NCI-H446 treated with DMSO at 0.1 percent for 48 hours (cell line): ENCODE measurements at regions not wholly inside any gene's neighbourhood (a gene's known extent, or its start where the extent isn't known, plus 50 kb on each side); places are given as distances from the start of the nearest gene placed in this dataset.
"Not testable (repeated sequence)": the region's sequence is repeated elsewhere in the genome, so short reads cannot be mapped to it uniquely, and the experiment has no call there.

ENCODE experiments used
- DNase-seq: peaks from one replicate; lab custom pipeline; 2025; lab: John Stamatoyannopoulos, UW

DNA sequence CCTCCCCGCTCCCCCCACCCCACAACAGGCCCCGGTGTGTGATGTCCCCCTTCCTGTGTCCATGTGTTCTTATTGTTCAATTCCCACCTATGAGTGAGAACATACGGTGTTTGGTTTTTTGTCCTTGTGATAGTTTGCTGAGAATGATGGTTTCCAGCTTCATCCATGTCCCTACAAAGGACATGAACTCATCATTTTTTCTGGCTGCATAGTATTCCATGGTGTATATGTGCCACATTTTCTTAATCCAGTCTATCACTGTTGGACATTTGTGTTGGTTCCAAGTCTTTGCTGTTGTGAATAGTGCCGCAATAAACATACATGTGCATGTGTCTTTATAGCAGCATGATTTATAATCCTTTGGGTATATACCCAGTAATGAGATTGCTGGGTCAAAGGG is 104.3 kb downstream of the MTPN start:
- DNase-seq: not testable (repeated sequence)

DNA sequence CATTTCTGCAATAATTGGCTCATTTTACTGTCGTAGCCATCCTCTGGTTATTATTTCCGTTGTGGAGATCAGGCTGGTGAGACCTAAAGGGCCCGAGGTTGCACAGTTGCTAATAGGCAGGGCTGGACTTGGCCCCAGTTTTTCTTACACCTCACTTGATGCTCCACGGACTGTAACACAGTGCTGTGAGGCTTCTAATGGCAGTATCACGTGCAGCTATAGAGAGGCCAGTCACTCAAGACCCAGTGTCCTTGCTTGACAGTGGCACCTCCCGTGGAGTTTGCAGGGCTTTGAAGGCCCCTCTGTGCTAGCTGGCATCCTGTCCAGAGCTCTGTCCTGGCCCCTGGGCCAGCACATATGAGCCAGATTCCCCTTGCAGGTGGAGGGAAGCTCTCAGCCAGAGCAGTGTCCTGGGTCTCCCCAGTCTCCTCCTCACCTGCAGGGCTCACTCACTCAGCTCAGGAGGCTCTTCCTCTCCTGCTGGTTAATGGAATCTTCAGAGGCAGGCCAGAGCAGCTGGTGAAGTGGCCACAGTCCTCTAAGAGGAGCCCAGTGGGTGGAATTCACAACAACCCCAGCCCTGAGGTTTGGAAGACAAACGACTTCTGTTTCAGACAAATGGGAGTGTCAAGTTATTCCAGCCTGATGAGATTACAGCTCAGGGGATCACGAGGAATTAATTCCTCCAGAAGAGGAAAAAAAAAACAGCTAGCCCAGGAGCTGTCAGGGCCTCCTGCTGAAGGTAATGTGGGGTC is 114.2 kb upstream of the FAM180A start:
- no peak for DNase-seq

DNA sequence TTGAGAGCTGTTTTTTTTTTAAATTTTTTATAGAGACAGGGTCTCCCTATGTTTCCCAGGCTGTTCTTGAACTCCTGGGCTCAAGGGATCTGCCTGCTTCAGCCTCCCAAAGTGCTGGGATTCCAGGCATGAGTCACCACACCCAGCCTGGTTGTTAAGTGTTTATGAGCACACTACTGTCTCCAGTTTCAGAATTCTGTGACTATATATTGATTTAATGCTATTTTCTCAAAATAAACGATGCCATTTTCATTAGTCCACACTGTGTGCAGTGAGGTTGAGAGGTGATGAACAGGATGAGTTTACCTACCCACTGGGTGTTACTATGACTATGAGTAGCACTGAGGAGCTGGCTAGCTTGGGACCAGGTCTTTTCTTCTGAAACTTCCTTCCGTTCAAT is 110.9 kb upstream of the FAM180A start:
- no peak for DNase-seq

DNA sequence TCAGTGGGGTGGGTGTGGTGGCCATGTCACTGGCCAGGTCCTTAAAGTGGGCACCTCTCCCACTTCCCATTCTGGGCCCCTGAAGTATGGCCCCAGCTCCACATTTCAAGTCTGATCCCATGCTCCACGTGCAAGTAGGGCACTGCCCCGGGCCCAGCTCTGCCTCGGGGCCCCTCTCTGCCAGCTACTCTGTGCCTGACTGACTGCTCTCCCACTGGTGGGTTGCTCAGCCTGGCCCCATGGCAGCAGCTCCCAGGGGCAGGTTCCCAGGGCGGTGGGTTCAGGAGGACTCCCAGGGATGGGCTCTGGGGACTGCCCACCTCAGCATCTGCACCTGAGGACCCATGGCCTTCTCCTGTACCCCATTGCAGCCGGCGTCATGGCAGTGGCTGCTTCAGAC is 110.2 kb upstream of the FAM180A start:
- no peak for DNase-seq

DNA sequence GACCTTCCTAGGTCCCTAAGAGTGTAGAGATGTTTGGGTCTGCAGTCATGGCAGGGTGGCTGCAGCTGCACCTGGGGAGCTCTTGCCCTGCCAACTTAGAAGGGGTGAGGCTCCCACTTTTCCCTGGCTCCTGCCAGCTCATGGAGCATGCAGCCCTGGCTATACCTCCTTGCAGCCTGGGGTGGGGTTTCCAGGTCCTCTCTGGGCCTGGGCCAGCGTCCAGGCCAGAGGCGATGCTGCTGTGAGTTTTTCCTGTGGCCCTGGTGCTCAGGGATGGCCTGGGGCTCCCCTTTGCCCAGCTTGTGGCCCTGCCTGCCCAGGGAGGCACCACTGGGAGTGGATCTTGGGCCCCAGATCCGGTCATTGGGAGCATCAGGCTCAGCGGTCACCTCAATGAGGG is 109.8 kb upstream of the FAM180A start:
- DNase-seq: no peak

DNA sequence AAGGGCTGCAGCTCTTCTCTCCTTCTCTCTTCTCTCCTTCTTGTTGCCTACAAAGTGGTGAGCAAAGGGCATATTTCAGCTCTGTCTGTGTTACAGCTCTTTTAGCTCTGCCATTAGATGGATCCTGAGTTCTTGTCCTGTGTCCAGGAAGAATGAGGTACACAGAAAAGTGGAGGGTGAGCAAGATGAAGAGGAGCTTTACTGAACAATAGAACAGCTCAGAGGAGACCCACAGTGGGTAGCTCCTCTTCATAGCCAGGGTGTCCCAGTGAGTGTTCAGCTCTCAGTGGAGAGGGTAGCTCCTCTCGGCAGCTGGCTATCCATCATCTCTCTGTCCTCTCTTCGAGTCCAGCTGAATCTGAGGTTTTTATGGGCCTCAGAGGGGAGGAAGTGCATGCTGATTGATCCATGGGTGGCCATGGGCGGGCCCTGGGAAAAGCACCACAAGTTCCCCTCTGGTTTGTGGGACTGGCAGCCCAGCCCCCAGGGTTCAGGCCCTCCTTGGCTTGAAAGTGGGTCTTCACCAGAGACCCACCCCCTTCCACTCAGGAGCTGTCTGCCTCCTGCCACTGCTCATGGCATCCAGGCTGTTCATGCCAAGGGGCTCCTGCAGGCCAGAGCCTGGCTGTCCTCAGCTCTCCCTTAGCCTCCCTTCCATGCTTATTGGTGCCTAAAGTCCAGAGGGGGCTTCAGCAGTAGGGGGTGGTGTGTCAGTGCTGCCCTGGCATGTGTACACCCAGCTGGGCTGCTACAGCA is 109.1 kb upstream of the FAM180A start:
- DNase-seq: no peak

DNA sequence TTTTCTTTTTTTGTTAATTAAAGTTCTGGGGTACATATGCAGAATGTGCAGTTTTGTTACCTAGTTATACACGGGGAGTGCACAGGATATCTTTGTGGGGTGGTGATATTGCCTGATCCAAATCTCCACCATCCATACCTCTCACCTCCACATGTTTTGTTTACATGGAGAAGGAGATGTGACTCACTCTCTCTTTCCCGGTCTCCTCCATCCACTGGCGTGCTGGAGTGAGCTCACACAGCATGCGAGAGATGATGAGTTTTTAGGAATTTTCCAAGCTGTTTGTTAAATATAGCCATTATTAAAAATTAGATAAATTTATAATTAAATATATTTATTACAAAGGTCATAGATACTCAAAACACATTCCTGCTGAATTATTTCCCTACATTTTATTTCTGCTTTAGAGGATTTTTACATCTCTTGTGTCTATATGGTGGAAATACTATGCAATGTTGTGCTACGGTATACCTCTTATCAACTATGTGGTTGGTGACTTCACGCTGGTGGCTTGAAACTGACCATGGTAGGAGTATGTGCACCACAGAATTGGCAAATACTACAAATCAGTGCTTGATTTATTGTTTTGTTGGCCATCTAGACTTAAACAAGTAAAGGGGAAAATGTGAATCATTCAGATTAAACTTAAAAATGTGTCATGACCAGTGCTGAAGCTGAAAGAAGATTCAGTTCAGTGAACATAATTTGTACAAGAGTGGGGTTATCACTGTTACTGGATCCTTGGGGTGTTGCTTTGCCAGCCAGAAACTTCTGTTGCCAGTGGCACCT is 107.9 kb upstream of the FAM180A start:
- DNase-seq: no peak

DNA sequence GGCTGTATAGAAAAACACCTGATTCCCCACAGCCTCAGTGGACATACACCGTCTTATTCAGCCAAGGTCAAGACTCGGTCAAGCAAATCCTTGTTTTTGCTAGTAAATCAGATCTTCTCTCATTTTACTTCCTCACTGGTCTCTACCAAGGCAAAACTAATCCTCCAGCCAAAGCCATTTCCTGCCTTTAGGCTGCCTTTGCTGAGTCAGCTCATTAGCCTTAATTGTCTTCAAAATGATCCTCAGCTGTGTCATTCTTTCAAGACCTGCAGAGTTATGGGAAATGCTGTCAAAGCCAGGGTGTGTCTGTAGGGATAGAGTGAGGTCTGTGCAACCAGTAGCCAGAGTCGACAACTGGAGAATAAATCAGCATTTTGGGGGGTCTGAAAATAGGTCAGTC is 107.2 kb upstream of the FAM180A start:
- no peak for DNase-seq

DNA sequence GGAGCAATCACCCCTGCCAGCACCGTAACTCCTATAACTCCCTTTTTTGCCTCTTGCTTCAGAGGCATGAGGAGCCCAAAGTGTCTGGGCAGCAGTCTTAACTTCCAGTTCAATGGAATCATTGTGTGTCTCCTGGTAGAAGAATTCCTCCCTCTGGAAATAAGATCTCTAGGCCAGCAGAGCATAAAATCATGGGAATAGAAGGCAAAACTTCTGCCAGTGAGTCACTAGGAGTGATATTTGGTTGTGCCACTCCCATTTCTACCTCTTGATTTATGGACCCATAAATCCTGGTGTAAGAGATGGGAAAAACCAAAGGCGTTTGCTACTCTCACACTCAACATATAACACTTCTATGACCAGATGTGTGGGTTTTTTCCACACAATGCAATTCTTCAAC is 104.9 kb upstream of the FAM180A start:
- no peak for DNase-seq

DNA sequence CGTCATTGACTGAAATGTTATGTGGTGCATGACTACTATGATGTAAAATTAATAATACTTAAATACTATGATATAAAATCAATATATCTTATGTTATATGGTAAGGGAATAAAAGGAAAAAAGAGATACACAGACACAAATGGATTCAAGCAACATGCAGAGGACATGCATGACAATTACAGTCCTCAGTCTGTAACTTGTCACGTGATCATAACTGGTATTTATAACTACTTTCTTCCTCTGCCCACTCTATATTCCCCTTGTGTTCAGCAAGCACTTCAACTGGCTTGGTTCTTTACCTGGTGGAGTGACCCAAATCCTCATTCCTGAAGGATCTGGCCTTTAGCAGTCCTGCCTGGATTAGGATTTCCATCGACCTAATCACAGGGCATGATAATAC is 104.4 kb upstream of the FAM180A start:
- DNase-seq: no peak

DNA sequence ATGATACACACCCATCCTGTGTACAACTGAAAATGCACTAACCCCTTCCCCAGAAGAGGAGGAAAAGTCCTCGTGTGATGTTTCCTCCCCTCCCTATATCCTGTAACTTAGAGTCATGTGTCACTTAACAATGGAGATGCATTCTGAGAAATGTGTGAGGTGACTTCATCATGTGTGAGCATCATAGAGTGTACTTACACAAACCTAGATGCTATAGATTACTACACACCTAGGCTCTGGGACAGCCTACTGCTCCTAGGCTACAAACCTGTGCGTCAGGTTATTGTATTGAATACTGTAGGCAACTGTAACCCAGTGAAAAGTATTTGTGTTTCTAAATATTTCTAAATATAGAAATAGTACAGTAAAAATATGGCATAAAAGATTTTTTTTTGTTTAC is 98.6 kb upstream of the FAM180A start:
- DNase-seq: no peak

DNA sequence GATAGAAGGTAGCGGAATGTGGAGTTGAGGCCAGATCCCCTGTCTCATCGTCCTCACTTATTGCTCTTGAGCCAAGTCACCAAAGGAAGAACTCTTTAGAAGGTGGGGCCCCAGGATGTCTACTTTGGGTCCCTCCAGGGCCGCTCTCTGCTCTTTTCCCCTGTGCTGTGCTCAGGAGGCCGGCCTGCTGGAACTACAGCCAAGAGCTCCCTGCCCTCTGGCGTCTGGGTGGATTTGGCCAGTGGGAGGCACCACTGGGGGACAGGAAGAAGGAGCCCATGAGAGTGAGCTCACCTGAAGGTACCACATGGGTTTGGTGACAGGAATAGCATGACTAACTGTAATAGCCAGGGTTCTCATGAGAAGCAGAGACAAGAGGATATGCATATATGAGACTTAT is 97.7 kb upstream of the FAM180A start:
- no peak for DNase-seq

DNA sequence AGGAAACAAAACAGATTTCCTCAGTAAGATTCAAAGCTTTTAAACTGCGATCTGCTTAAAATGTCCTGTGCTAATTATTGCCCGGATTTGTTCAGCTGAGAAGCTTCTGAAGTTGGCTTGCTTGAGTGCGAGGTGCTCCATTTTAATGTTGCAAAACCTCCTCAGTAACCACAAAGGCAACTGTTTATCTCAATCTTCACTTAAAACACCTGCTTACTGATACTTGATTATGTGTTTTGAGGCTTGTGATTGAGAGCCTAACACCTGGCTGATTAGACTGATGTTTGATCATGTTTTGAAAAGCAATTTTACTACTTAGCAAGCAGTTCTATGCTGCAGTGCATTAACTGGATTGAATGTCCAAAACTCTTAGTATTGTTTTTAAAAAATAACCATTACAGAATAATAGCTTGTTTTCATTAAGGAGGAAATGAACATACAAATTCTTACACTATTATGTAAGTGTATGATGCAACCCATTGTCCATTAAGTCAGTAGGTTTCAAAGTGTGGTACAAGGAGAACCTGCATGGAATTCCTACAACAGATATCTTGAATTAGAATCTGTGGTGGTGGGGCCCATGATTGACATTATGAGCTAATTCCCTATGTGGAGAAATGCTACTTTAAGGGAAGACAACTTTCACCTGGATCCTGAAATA is 96.9 kb upstream of the FAM180A start:
- DNase-seq: no peak

DNA sequence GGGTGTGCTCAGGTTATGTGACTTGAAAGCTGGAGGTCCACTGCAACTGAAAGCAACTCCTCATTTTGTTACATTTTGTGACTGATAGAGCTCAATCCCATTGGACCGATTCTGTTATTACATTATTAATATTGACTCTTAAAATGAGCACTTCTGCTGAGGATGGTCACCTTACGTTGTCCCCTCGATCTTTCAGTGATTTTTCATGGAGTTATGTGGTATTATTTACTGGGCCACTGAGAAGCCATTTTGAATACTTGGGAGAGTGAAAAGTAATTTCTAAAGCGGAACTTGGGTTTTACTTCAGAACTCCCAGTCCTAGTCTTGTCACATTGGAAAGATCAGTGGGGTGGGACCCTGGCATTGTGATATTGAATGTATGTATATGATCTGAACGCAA is 96.3 kb upstream of the FAM180A start:
- DNase-seq: no peak

DNA sequence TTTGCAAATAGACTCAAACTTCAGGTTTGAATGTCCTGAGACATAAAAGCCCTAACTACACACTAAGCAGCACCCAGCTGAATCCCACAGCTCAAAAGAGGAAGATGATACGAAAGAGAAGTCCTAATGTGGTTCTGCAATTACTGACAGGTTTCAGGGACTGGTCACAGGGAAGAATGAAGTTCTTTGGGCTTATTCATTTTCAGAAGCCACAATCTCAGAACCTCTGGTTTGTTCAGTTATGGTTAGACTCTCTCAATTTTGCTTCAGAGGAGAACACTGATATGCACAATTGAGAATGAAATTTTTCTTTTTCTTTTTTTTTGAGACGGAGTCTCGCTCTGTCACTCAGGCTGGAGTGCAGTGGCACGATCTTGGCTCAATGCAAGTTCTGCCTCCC is 94.6 kb upstream of the FAM180A start:
- DNase-seq: no peak

DNA sequence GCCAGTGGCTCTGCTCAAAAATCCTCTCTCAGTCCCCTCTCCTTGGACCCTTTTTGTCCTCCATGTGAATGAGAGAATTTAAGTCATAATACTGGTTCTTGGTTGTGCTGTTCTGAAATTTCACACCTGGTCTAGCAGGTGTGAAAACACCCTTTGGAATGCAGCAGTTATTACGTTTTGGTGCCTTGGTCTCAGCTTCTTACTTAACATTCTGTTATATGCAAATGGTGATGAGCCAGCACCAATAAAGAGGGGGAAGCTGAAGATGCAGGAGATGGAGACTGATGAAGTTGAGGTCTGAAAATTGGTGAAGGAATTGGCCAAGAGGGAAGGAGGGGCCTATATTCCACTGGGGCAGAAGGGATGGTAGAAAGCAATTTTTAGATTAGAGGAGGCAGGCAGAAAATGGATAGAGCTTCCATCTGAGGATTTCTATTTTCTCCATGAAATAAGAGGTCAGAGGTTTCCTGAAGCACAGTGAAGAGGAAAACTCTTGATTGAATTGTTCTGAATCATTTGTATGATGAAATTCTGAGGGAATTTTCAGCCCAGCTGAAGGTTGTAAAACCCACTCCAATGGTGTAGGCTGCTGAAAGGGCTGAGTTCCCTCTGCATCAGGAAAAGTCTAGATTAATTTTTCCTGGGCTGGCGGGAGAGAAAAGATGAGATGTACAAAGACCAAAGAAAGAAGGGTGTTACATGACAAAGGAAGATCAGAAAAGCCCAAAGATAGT is 94.0 kb upstream of the FAM180A start:
- DNase-seq: no peak

DNA sequence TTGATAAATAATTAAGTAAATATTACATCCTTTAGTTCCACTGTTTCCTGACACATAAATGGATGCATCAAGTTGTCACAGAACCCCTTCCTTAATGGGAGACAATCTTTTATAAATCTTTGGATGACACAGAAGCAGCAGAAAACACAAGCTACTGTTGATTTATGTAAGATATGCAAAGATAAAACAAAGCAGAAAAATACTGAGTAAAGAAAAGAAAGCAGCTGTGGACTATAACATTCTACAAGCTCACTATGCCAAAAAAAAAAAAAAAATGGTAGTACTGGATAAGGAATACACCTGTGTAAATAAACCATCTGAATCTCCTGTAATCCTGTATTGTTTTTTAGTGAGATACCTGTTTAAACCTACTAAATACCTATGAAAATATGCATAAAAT is 92.0 kb upstream of the FAM180A start:
- no peak for DNase-seq

DNA sequence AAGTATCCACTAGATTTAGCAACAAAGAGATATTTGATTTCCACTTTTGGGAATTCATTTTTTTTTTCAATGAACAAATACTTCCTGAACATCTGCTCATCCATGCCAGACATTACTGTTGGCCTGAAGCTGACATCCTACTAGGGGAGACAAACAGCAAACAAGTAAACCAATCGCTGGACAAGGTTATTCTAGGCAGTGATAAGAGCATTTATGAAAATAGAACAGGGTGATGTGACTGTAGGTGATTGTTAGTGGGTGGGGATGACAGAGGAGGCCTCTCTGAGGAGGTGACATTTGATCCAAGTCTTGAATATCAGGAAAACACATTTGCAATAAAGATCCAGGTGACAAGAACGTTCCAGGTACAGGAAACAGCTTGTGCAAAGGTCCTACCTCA is 89.1 kb upstream of the FAM180A start:
- DNase-seq: no peak

DNA sequence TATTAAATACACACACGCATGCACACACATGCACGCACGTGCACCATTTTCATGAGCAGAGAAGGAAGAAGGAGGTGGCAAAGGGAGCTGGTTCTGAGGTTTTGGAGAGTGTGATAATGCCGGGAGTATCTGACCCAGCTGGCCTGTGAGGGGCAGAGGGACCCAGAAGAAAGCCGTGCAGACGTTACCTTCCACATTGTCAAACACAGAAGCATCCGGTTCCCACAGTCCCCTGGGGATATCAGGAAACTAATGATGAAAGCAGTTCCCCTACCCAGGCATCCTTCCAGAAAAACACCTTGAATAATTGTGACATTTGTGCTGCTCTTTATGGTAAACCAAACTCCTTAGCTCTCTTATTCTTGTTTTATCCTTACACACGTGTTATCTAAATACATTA is 85.7 kb upstream of the FAM180A start:
- DNase-seq: no peak

DNA sequence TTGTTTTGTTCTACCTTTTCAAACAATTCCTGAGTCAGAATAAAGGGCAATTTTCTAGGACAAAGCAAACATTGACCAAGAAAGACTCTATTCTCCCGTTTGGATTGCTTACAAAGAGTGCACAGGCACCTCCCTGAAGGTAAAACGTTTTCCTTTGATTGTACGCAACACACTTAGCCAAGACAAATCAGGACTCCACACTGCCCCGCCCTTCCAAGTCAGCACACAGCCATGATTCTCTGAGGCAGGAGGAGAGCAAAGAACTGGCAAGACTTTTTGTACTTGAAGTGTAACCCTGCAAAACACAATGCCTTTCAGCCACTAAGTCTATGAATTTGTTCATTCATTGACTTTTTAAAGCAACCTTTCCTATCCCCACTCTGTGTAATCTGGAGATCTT is 85.0 kb upstream of the FAM180A start:
- no peak for DNase-seq

DNA sequence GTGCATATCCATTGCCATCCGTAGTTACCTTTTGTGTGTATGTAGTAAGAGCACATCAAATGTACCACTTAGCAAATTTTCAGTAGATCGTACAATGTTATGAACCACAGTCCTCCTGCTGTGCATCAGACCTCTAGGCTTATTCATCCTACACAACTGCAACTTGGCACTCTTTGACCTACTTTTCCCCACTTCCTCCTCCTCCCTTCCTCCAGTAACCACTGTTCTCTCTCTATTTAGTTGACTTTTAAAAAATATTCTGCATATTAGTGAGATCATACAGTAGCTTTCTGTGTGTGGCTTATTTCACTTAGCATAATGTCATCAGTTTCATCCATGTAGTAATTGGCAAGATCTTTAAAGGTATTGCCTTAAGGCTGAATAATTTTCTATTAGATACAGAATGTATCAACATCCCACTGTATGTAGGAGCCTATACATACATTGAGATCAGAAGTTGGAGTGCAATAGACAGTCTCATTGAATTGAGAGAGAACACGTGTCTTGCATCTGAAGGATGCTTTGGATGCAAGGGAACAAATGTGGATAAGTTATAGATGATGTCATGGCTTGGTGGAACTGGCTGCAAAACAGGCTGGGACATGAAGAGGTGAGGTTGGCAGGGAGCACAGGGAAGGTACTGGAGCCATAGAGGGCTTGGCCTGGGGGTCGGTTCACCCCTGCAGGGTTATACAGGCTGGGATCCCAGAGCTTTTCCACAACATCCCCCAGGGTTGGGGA is 83.0 kb upstream of the FAM180A start:
- DNase-seq: no peak
